Pancreas (tissue), 10 donors: ENCODE measurements at regions not wholly inside any gene's neighbourhood (a gene's known extent, or its start where the extent isn't known, plus 50 kb on each side); places are given as distances from the start of the nearest gene placed in this dataset.

Experiments
- ATAC-seq, 4 donors: fragments of 200-7000 bp; cut with Tn5 transposase; one replicate each; pipeline versions ENCODE4 v1.8.0 to v1.9.1; 2020; ENCODE audit warnings: mild to moderate bottlenecking in 4 of 4, moderate library complexity in 4 of 4
- DNase-seq, 6 donors: peaks; one replicate each; pipeline ENCODE4 v3.0.0-alpha.2; 2020
- FAIRE-seq: peaks from 2 replicates; lab custom pipeline; 2012; peaks lifted over from hg19 to GRCh38; lab: Jason Lieb, UNC
- H3K27ac ChIP-seq, 4 donors: fragments of 200-600 bp; sonication (generic); 1 replicate in 3 of 4; 2 replicates in 1 of 4; pipeline versions ENCODE4 v1.5.0 to v1.8.0; 2020
- H3K27me3 ChIP-seq, 4 donors: fragments of 200-600 bp; one replicate each; pipeline ENCODE4 v1.8.0; 2021
- H3K36me3 ChIP-seq, 3 donors: fragments of 200-600 bp; sonication (generic) in 1 of 3; one replicate each; pipeline versions ENCODE4 v1.5.0 to v1.8.0; 2020 to 2021
- H3K4me1 ChIP-seq, 3 donors: fragments of 200-600 bp; one replicate each; pipeline ENCODE4 v1.8.0; 2021
- H3K4me3 ChIP-seq, 4 donors: fragments of 200-600 bp; sonication (generic) in 2 of 4; one replicate each; pipeline versions ENCODE4 v1.5.0 to v1.8.0; 2020 to 2021
- H3K9me3 ChIP-seq, 4 donors: fragments of 200-600 bp; one replicate each; pipeline ENCODE4 v1.8.0; 2021
- CTCF ChIP-seq, 4 donors: fragments of 200-600 bp; sonication (generic) in 3 of 4; IDR thresholded peaks; one replicate each; pipeline versions ENCODE4 v1.5.0 to v1.8.0; 2021; ENCODE audit warnings: antibody characterized with exemption in 4 of 4
- WGBS, 2 donors: extraction: QIAGEN DNeasy Blood & Tissue Kit; methylation state at CpG; one replicate each; pipeline ENCODE4 v1.1.7; 2013; 5-methylcytosine and 5-hydroxymethylcytosine counted together
- intact Hi-C, 3 donors: fragments of 100-400 bp; cut with DNase I; formaldehyde crosslinking; loops; one replicate each; pipeline versions ENCODE4 v1.11.1 to v1.14.2; 2022
- donor health status: healthy with polysubstance abuse.
- donor health status: DM: no; HTN: no; CAD: no; lungs with moderate emphysema.
- donor health status: DM: no; HTN: no; CAD: no.
- donor health status: control.
- donor health status: control.
- donor health status: Bipolar disorder and iron deficiency.
- donor health status: DM: yes; HTN: yes; CAD: no.
- donor health status: DM: no; HTN: no; CAD: no.
- donor health status: DM: no; HTN: no; CAD: no.
- donor health status: DM: yes; HTN: yes; CAD: no.

DNA sequence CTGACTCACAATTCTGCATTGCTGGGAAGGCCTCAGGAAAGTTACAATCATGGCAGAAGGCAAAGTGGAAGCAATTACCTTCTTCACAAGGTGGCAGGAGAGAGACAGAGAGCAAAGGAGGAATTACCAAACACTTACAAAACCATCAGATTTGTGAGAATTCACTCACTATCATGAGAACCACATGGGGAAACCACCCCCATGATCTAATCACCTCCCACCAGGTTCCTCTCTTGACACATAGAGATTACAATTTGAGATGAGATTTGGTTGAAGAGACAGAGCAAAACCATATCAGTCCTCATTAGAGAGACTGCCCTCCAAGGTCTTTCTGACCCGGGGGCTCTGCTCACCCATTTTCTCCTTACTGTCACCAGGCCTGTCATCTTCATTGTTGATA is 1582.3 kb upstream of the TMEM132C start:
- intact Hi-C loops: no loop called here
- no peak for FAIRE-seq

GRCh38 chr12:126685636-126686035 is 1581.3 kb upstream of the TMEM132C start:
- ATAC-seq (no peak), FAIRE-seq (no peak), DNase-seq (no peak)
- 81 to 82% methylated on average over 1 of the region's 1 CpG for WGBS, 2 donors
- H3K4me3 ChIP-seq: no peak overlapping the region
- no peaks in the 10 kb centered on the region for H3K36me3 ChIP-seq
- intact Hi-C loops: no loop called here
- no peaks in the 10 kb centered on the region for H3K4me1 ChIP-seq
- H3K9me3 ChIP-seq: no peaks in the 10 kb centered on the region
- TF ChIP-seq CTCF (IDR thresholded peaks at IDR 0.05): no peak
- H3K27me3 ChIP-seq: no peaks in the 10 kb centered on the region
- H3K27ac ChIP-seq: no peak overlapping the region

More for the DNA sequence above, 1582.3 kb upstream of the TMEM132C start:
- H3K36me3 ChIP-seq: no peaks in the 10 kb centered on the region
- TF ChIP-seq CTCF (IDR thresholded peaks at IDR 0.05): no peak
- H3K27ac ChIP-seq: no peak overlapping the region
- 79 to 83% methylated on average over 1 of the region's 1 CpG for WGBS, 2 donors
- H3K4me1 ChIP-seq: no peaks in the 10 kb centered on the region
- H3K9me3 ChIP-seq: no peaks in the 10 kb centered on the region
- no peak for DNase-seq
- no peak for ATAC-seq
- H3K4me3 ChIP-seq: no peak overlapping the region
- no peaks in the 10 kb centered on the region for H3K27me3 ChIP-seq

DNA sequence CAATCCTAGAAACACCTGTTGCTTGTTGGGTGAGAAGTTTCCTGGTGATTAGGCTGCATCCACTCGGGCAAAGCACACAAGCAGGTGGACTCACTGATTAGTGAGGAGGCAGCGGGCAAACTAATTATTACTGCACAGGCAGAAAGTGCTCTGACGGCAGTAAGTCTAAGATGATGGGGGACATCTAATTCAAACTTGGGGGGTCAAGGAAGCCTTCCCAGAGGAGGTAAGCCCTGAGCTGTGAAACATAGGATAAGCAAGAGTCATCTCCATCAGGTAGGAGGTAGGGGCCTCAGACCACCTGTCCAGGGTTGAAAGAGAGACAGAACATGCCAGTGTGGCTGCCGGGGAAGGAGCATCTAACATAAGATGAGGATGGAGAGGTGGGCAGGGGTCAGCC is 1578.4 kb upstream of the TMEM132C start:
- H3K9me3 ChIP-seq: no peaks in the 10 kb centered on the region
- DNase-seq (no peak), FAIRE-seq (no peak), ATAC-seq (no peak)
- H3K4me3 ChIP-seq: no peak overlapping the region
- H3K4me1 ChIP-seq: no peaks in the 10 kb centered on the region
- intact Hi-C loops: no loop called here
- WGBS, 2 donors: 88 to 93% methylated on average over 4 of the region's 4 CpGs
- no peaks in the 10 kb centered on the region for H3K36me3 ChIP-seq
- H3K27ac ChIP-seq: no peak overlapping the region
- H3K27me3 ChIP-seq: no peaks in the 10 kb centered on the region
- no peak for TF ChIP-seq CTCF (IDR thresholded peaks at IDR 0.05)

DNA sequence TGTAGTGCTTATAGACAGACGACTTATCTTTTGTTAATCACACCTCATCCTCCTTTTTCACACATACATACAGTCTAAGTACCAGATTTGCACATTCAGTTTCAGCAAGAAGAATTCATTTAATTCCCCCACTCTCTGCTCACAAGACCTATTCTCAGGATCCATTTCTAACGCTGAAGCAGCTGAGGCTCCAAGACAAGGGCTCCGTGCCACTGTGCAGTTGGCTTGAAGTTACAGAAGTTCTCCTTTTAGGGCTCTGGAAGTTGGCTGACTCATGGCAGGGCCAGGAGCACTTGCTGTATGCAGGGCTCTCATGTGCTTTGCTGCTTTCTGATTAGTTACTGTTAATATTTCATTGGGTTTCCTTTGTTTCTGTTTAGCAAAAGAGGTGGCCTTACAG is 1566.9 kb upstream of the TMEM132C start:
- FAIRE-seq (no peak), DNase-seq (no peak), ATAC-seq (no peak)
- no peaks in the 10 kb centered on the region for H3K9me3 ChIP-seq
- H3K27ac ChIP-seq: no peak overlapping the region
- no peaks in the 10 kb centered on the region for H3K27me3 ChIP-seq
- 81 to 90% methylated on average over 3 of the region's 3 CpGs for WGBS, 2 donors
- H3K4me1 ChIP-seq: no peaks in the 10 kb centered on the region
- intact Hi-C loops: no loop called here
- H3K4me3 ChIP-seq: no peak overlapping the region
- no peaks in the 10 kb centered on the region for H3K36me3 ChIP-seq
- TF ChIP-seq CTCF (IDR thresholded peaks at IDR 0.05): no peak

- FAIRE-seq: no peak
- intact Hi-C loops: no loop called here
These were observed 1562.4 kb upstream of the TMEM132C start for GRCh38 chr12:126704609-126705008.

More at GRCh38 chr12:126704609-126705008, 1562.4 kb upstream of the TMEM132C start:
- H3K9me3 ChIP-seq: no peaks in the 10 kb centered on the region
- no peak overlapping the region for H3K27ac ChIP-seq
- no peak for TF ChIP-seq CTCF (IDR thresholded peaks at IDR 0.05)
- ATAC-seq (no peak), DNase-seq (no peak)
- no peaks in the 10 kb centered on the region for H3K4me1 ChIP-seq
- no peaks in the 10 kb centered on the region for H3K36me3 ChIP-seq
- 90% methylated on average over 4 of the region's 4 CpGs for WGBS, 2 donors
- H3K27me3 ChIP-seq: no peaks in the 10 kb centered on the region
- H3K4me3 ChIP-seq: no peak overlapping the region
